ENCODE measurements at regions not wholly inside any gene's neighbourhood (a gene's known extent, or its start where the extent isn't known, plus 50 kb on each side); places are given as distances from the start of the nearest gene placed in this dataset.
"Not testable (repeated sequence)": the region's sequence is repeated elsewhere in the genome, so short reads cannot be mapped to it uniquely, and the experiment has no call there.

DNA sequence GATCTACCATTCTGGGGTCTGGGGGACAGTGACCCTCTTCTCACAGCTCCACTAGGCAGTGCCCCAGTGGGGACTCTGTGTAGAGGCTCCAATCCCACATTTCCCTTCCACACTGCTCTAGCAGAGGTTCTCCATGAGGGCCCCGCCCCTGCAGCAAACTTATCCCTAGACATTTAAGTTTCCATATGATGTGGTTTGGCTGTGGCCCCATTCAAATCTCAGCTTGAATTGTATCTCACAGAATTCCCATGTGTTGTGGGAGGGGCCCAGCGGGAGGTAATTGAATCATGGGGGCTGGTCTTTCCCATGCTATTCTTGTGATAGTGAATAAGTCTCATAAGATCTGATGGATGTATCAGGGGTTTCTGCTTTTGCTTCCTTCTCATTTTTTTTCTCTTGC, 241.3 kb downstream of the DPY19L2 start:
- TF ChIP-seq, protein P1, sequence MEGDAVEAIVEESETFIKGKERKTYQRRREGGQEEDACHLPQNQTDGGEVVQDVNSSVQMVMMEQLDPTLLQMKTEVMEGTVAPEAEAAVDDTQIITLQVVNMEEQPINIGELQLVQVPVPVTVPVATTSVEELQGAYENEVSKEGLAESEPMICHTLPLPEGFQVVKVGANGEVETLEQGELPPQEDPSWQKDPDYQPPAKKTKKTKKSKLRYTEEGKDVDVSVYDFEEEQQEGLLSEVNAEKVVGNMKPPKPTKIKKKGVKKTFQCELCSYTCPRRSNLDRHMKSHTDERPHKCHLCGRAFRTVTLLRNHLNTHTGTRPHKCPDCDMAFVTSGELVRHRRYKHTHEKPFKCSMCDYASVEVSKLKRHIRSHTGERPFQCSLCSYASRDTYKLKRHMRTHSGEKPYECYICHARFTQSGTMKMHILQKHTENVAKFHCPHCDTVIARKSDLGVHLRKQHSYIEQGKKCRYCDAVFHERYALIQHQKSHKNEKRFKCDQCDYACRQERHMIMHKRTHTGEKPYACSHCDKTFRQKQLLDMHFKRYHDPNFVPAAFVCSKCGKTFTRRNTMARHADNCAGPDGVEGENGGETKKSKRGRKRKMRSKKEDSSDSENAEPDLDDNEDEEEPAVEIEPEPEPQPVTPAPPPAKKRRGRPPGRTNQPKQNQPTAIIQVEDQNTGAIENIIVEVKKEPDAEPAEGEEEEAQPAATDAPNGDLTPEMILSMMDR (IDR thresholded peaks at IDR 0.05; ENCODE audit: low read length), result not testable (repeated sequence)
- TF ChIP-seq EZH2 (IDR thresholded peaks at IDR 0.05; ENCODE audit: borderline replicate concordance, low read length), result not testable (repeated sequence)
